Ovary (tissue), 7 donors: ENCODE measurements at regions not wholly inside any gene's neighbourhood (a gene's known extent, or its start where the extent isn't known, plus 50 kb on each side); places are given as distances from the start of the nearest gene placed in this dataset.

ENCODE experiments used
- DNase-seq, 5 donors: peaks; one replicate each; pipeline ENCODE4 v3.0.0-alpha.2; 2019 to 2020
- H3K27ac ChIP-seq, 2 donors: fragments of 200-600 bp; one replicate each; pipeline versions ENCODE4 v1.5.1 to v1.8.0; 2019 to 2022
- H3K27me3 ChIP-seq: fragments of 200-600 bp; one replicate; pipeline ENCODE4 v1.8.0; 2022
- H3K36me3 ChIP-seq: fragments of 200-600 bp; sonication (generic); one replicate; pipeline ENCODE4 v1.5.1; 2019
- H3K4me1 ChIP-seq: one replicate; pipeline ENCODE4 v1.8.1; 2013; ENCODE audit warnings: mild to moderate bottlenecking, moderate library complexity; ENCODE audit not compliant: insufficient read depth
- H3K4me3 ChIP-seq: fragments of 200-600 bp; sonication (generic); one replicate; pipeline ENCODE4 v1.5.1; 2017
- H3K9me3 ChIP-seq, 2 donors: fragments of 200-600 bp in 1 of 2; sonication (generic) in 1 of 2; one replicate each; pipeline versions ENCODE4 v1.5.1 to v1.8.1; 2013 to 2019; ENCODE audit warnings: mild to moderate bottlenecking in 1 of 2, moderate library complexity in 1 of 2
- CTCF ChIP-seq, 3 donors: fragments of 450-650 bp in 2 of 3; fragments of 200-600 bp in 1 of 3; IDR thresholded peaks; one replicate each; pipeline versions ENCODE4 v1.5.1 to v1.8.0; 2016 to 2022; ENCODE audit warnings: antibody characterized with exemption in 3 of 3, mild to moderate bottlenecking in 1 of 3
- EP300 ChIP-seq: sonication (generic); formaldehyde crosslinking; IDR thresholded peaks from one replicate; pipeline ENCODE4 v1.6.1; 2017; ENCODE audit warnings: antibody characterized with exemption
- POLR2A ChIP-seq: fragments of 450-650 bp; IDR thresholded peaks from one replicate; pipeline ENCODE4 v1.6.1; 2017; ENCODE audit warnings: antibody characterized with exemption, mild to moderate bottlenecking, moderate library complexity
- WGBS, 3 donors: extraction: QIAGEN DNeasy Blood & Tissue Kit in 1 of 3; methylation state at CpG; one replicate each; pipeline versions ENCODE4 v1.1.5 to v1.1.7; 2013 to 2017; 5-methylcytosine and 5-hydroxymethylcytosine counted together
- intact Hi-C, 4 donors: fragments of 100-400 bp; cut with DNase I; formaldehyde crosslinking; loops; one replicate each; pipeline versions ENCODE4 v1.11.0 to v1.15.1; 2022 to 2023
- donor health status: DM: no; HTN: no; CAD: no; lungs with moderate emphysema.
- donor health status: DM: no; HTN: no; CAD: no.
- donor health status: Bipolar disorder and iron deficiency.
- donor health status: DM: no; HTN: no; CAD: no.
- donor health status: DM: yes; HTN: yes; CAD: no.

- WGBS, 3 donors, result 4 to 7% (median 5%) methylated on average over 6 of the region's 6 CpGs
- Histone ChIP-seq H3K36me3 (no peaks in the 10 kb centered on the region), H3K27me3 (no peaks in the 10 kb centered on the region), H3K27ac (no peak overlapping the region), H3K4me3 (no peak overlapping the region), H3K4me1 (no peaks in the 10 kb centered on the region), H3K9me3 (no peaks in the 10 kb centered on the region)
- intact Hi-C loops, result no loop called here
- DNase-seq, result no peak
- TF ChIP-seq CTCF (IDR thresholded peaks at IDR 0.05) (no peak), EP300 (no peak), POLR2A (no peak)
Measured at GRCh38 chr16:26189536-26189935, 497.8 kb downstream of the HS3ST4 start.

- no peak overlapping the region for H3K27ac ChIP-seq
- H3K9me3 ChIP-seq, result no peaks in the 10 kb centered on the region
- no peak overlapping the region for H3K4me3 ChIP-seq
- DNase-seq, result no peak
- H3K36me3 ChIP-seq, result no peaks in the 10 kb centered on the region
- no peaks in the 10 kb centered on the region for H3K4me1 ChIP-seq
- WGBS, 3 donors, result 90 to 94% (median 91%) methylated on average over 3 of the region's 3 CpGs
- intact Hi-C loops, result no loop called here
- H3K27me3 ChIP-seq, result no peaks in the 10 kb centered on the region
- TF ChIP-seq POLR2A (no peak), EP300 (no peak), CTCF (IDR thresholded peaks at IDR 0.05) (no peak)
Measured at GRCh38 chr16:26194526-26194925, 502.8 kb downstream of the HS3ST4 start.

- DNase-seq, result no peak
- Histone ChIP-seq H3K36me3 (no peaks in the 10 kb centered on the region), H3K27ac (no peak overlapping the region), H3K4me3 (no peak overlapping the region), H3K4me1 (no peaks in the 10 kb centered on the region), H3K9me3 (no peaks in the 10 kb centered on the region), H3K27me3 (no peaks in the 10 kb centered on the region)
- WGBS, 3 donors, result 65 to 74% (median 69%) methylated on average over 3 of the region's 3 CpGs
- TF ChIP-seq CTCF (IDR thresholded peaks at IDR 0.05), result no peak
- no peak for TF ChIP-seq POLR2A
- TF ChIP-seq EP300, result no peak
- intact Hi-C loops, result no loop called here
Measured at GRCh38 chr16:26195225-26195624, 503.5 kb downstream of the HS3ST4 start.

- intact Hi-C loops, result no loop called here
- 61 to 88% (median 74%) methylated on average over 3 of the region's 3 CpGs for WGBS, 3 donors
- no peak for TF ChIP-seq CTCF (IDR thresholded peaks at IDR 0.05)
- TF ChIP-seq POLR2A, result no peak
- TF ChIP-seq EP300, result no peak
Measured at GRCh38 chr16:26196310-26196709, 504.6 kb downstream of the HS3ST4 start.

GRCh38 chr16:26196802-26197201 is 505.0 kb downstream of the HS3ST4 start:
- 28 to 31% (median 29%) methylated on average over 2 of the region's 2 CpGs for WGBS, 3 donors
- H3K4me3 ChIP-seq, result no peak overlapping the region
- H3K36me3 ChIP-seq, result no peaks in the 10 kb centered on the region
- intact Hi-C loops, result no loop called here
- H3K27ac ChIP-seq, result no peak overlapping the region
- no peaks in the 10 kb centered on the region for H3K9me3 ChIP-seq
- TF ChIP-seq CTCF (IDR thresholded peaks at IDR 0.05) (no peak), POLR2A (no peak), EP300 (no peak)
- no peaks in the 10 kb centered on the region for H3K27me3 ChIP-seq
- no peaks in the 10 kb centered on the region for H3K4me1 ChIP-seq
- DNase-seq, result no peak

More at GRCh38 chr16:26196310-26196709, 504.6 kb downstream of the HS3ST4 start:
- no peaks in the 10 kb centered on the region for H3K9me3 ChIP-seq
- H3K4me3 ChIP-seq, result no peak overlapping the region
- DNase-seq, result no peak
- H3K4me1 ChIP-seq, result no peaks in the 10 kb centered on the region
- no peaks in the 10 kb centered on the region for H3K27me3 ChIP-seq
- no peak overlapping the region for H3K27ac ChIP-seq
- H3K36me3 ChIP-seq, result no peaks in the 10 kb centered on the region
